NK-92 treated with Interleukin-12 subunit alpha and Interleukin-12 subunit beta, amount 100 ng/mL, for 24 hours (cell line): ENCODE measurements at regions not wholly inside any gene's neighbourhood (a gene's known extent, or its start where the extent isn't known, plus 50 kb on each side); places are given as distances from the start of the nearest gene placed in this dataset.
"Not testable (repeated sequence)": the region's sequence is repeated elsewhere in the genome, so short reads cannot be mapped to it uniquely, and the experiment has no call there.

Experiments
- DNase-seq: peaks from one replicate; lab custom pipeline; 2025; lab: John Stamatoyannopoulos, UW

DNA sequence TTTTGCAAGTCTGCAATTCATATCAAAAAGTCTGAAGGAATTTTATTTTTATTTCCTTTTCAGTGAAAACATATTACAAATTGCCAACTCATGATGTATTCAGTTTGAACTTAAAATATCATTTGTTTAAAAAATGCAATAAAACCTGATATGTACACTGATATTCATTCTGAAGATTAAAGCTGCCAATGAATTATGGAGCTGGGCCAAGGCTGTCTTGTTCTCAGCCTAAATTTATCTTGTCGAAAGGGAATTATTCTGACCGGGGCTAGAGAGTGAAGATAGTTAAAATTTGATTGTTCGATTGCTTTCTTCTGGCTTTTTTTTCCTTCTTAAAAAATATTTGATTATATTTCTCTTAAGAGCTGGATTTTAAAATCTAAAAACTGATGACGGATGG, 54.0 kb upstream of the RBFOX1 start:
- DNase-seq, result no peak

DNA sequence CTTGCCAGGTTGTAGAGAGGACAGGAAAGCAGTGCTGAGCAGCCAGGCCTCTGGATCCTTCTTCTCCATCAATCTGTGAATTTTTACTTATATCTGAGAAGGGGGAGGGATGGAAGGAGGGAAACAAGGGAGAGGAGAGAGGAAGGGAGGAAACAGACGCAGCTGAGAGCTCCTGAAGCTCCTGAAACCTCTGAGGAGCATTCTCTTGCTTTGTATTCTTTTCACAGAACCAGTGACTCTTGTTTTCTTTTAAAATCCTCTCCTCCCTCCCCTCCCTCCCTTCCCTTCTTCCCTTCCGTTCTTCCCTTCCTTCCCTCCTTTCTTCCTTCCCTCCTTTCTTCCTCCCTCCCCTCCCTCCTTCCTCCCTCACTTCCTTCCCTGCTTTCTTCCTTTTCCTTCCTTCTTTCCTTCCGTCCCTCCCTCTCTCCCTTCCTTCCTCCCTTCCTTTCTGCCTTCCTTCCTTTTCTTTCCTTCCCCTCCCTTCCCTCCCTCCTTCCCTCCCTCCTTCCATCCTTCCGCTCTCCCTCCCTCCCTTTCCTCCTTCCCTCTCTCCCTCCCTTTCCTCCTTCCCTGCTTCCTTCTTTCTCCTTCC, 60.0 kb upstream of the RBFOX1 start:
- no peak for DNase-seq

DNA sequence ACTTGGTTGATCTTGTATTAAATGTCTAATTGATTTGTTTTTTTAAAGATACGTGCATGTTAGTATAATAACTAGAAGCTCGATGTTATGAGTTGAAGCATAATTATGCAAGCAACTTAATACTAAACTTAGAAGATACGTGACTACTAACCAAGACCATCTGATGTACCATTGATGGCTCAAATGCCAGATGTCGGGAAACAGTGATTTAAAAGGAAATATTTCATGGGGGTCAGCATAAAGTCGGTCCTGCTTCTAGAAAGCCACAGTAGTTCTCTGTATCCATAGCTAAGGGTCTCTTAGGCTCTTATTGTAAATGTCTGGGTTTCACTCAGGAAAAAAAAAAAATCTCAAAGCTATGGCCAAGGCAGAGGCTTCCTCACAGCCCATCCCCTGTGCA, 61.2 kb upstream of the RBFOX1 start:
- no peak for DNase-seq

- DNase-seq, result no peak
These were observed 61.8 kb upstream of the RBFOX1 start for GRCh38 chr16:7270823-7271222.

DNA sequence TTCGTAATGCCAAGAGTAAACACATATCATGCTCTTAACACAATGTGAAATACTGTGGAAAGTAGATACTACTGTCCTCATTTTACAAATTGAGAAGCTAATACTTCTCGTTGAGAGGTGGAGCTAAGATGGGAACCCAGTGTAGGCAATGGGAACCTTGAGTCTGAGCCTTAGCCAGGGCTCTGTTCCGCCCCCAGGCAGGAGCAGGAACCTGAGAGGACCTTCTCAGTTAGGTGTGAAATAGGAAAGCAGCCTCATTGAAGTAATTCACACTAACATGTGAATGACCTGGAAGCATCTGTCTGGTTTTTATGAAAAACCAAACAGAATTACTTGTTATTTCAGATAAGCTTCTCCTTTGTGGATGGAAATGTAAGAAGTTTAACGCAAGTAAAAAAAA, 62.6 kb upstream of the RBFOX1 start:
- no peak for DNase-seq

- no peak for DNase-seq
These were observed 64.5 kb upstream of the RBFOX1 start for GRCh38 chr16:7268182-7268581.

- no peak for DNase-seq
These were observed 75.6 kb upstream of the RBFOX1 start for GRCh38 chr16:7257016-7257415.

GRCh38 chr16:7246578-7246977, 86.1 kb upstream of the RBFOX1 start:
- DNase-seq, result no peak

DNA sequence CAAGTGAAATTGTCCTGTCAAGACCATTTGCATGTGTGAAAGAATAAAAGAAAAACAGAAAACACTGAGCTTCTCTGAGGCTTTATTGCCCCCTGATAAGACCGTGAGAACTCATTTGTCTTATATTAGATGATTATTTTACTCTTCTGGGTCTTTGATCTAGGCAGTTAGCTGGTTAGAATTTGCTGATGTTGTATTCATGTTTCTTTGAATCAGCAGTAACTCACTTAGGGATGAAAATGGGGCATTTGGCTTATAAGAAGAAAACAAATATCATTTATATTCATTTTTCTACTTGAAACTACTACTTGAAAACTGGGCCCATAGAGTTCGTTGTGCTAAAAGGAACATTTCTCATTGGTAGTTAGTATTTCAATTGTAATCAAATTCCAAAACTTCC, 93.1 kb upstream of the RBFOX1 start:
- no peak for DNase-seq

DNA sequence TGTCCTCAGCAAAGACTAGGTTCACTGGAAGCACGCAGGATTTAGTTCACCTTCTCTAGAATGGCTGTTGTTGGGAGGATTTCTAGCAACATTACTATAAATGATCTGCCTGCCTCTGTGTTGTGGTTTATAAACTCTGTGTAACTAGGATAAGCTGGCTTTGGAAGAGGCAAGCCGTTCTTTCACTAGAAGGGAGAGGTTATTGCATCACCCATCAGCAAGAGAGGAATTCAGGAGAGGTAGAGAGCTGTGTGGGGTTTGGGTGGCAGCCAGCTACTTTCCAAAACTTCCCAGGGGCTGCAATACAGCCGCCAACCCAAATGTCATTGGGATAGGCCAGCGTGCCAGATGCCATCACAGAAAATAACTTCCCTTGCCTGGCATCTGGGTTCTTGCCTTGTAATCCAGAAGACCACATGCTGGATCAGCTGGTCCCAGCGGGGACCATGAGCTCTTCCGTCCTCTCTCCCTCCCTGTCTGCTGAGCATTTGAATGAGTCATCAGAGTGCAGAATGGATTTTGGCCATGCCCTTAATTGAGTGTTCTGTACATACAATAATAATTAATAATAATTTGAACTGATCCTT, 95.7 kb upstream of the RBFOX1 start:
- DNase-seq, result no peak

GRCh38 chr16:7233975-7234374, 98.7 kb upstream of the RBFOX1 start:
- DNase-seq, result no peak

GRCh38 chr16:7231762-7232161, 100.9 kb upstream of the RBFOX1 start:
- no peak for DNase-seq

GRCh38 chr16:7229433-7230218, 103.0 kb upstream of the RBFOX1 start:
- DNase-seq, result not testable (repeated sequence)

DNA sequence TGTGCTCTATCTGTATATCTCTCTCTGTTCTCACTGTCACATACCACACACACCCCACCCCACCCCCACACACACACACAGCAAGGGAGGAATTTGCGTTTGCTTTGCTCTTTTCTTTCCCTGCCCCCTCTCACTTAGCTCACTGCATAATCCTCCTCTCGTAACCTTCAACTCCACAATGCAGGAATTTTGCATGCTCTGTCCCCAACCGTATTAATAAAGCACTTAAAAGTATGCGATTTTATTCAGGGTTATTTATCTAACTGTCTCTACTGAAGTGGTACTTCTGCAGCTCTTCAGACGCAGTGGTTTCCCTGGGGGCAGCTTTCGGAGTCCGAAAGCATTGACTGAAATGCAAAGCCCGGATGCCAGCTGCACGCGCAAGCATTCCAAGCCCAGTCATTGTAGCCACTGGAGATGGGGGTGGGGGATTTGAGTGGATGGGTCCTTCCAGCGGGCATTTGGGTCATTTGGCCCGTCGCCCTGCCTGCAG, 105.4 kb upstream of the RBFOX1 start:
- no peak for DNase-seq

GRCh38 chr16:7221157-7221556, 111.5 kb upstream of the RBFOX1 start:
- no peak for DNase-seq

DNA sequence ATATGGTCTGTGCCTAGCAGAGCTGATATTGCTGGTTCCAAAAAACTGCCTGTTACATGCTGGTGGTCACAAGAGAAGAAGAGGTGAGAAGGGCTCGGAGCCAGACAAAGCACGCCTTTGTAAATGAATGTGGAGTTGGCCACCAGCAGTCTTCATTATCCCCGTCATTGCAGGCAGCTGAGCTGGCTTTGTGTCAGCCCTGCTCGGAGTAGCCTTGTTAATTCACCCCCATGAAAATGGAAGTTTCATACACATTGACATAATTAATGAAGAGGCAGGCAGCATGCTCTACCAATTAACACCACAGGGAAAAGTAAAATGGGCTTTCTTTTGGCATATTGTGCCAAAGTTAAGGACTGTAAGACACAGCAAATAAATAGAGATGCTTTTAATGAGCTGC, 113.7 kb upstream of the RBFOX1 start:
- DNase-seq, result no peak

- DNase-seq, result no peak
These were observed 114.8 kb upstream of the RBFOX1 start for GRCh38 chr16:7217797-7218196.

GRCh38 chr16:7216719-7217118, 115.9 kb upstream of the RBFOX1 start:
- DNase-seq, result no peak

- DNase-seq, result no peak
These were observed 120.9 kb upstream of the RBFOX1 start for GRCh38 chr16:7211781-7212180.

GRCh38 chr16:7209598-7209997, 123.0 kb upstream of the RBFOX1 start:
- DNase-seq, result no peak

GRCh38 chr16:7206469-7206868, 126.2 kb upstream of the RBFOX1 start:
- no peak for DNase-seq

DNA sequence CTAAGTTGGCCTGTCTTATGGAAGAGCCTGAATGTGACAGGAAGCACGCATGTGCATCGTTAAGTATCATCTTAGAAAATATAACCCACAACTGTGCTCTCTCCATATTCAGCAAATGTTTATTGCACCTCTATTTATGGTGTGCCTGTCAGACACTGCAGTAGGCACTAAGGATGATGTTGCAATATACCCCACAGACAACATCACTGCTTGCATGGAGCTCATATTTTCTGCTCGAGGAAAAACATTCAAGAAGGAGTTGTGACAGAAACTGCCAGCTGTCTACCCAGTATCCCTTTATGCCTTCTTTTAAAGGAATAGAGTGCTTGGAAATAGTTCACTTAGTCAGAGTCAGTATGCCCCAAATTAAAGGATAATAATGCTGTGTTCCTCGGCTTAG, 132.3 kb upstream of the RBFOX1 start:
- DNase-seq, result no peak

DNA sequence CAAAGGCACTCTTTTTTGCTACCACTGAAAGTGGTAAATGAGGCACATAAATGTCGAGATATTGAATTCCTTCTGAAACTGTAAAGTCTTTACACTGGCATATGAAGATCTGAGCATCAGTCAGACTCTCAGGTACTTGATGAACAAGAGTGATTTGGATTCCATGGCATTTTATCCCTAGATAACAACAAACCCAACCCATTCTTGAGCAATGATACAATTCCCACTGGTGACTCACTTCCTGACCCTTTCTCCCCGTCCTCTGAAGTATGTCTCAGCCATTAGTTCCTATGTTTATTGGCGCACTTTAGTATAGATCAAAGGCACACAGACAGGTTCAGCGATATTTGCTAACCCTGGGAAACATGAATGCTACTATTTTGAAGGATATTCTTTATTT, 147.0 kb upstream of the RBFOX1 start:
- DNase-seq, result no peak
